ENCODE measurements at regions not wholly inside any gene's neighbourhood (a gene's known extent, or its start where the extent isn't known, plus 50 kb on each side); places are given as distances from the start of the nearest gene placed in this dataset.

DNA sequence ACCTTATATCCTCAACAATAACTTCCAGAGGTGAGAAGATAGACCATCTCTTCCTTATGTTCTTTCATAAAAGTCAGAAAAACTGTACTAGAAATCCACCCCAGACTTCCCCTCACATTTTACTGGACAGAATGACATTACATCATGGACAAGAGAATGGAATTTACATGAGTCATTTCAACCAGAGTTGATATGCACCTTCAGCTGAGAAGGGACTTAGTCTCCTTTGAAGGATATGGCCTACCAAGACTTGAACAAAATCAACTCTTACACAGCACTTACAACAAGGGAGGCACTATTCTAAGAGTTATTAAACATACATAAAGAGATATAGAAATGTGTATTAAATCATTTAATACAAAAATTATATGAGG is 380.0 kb upstream of the DPH6 start:
- Histone ChIP-seq H3K4me1 (no peaks in the 10 kb centered on the region), H3K36me3 (no peaks in the 10 kb centered on the region), H3K27ac (no peak overlapping the region), H3K4me3 (no peak overlapping the region), H3K27me3 (no peaks in the 10 kb centered on the region), H3K9me3 (no peaks in the 10 kb centered on the region)
- intact Hi-C loops (cut with DNase I), result no loop called here
- no peak for DNase-seq
- TF ChIP-seq EP300 (IDR thresholded peaks at IDR 0.05) (no peak), POLR2AphosphoS5 (IDR thresholded peaks at IDR 0.05) (no peak), POLR2A (IDR thresholded peaks at IDR 0.05) (no peak), CTCF (IDR thresholded peaks at IDR 0.05) (no peak)

GRCh38 chr15:35928847-35929246 is 382.9 kb upstream of the DPH6 start:
- no peak overlapping the region for H3K4me3 ChIP-seq
- no peak overlapping the region for H3K27ac ChIP-seq
- no peaks in the 10 kb centered on the region for H3K27me3 ChIP-seq
- no peaks in the 10 kb centered on the region for H3K4me1 ChIP-seq
- no peaks in the 10 kb centered on the region for H3K9me3 ChIP-seq
- H3K36me3 ChIP-seq, result no peaks in the 10 kb centered on the region
- intact Hi-C loops (cut with DNase I), result no loop called here
- no peak for DNase-seq
- TF ChIP-seq POLR2AphosphoS5 (IDR thresholded peaks at IDR 0.05) (no peak), EP300 (IDR thresholded peaks at IDR 0.05) (no peak), POLR2A (IDR thresholded peaks at IDR 0.05) (no peak), CTCF (IDR thresholded peaks at IDR 0.05) (no peak)
- WGBS, 2 donors, result 79 to 86% methylated on average over 2 of the region's 2 CpGs

GRCh38 chr15:35929740-35930444 is 383.9 kb upstream of the DPH6 start:
- no peaks in the 10 kb centered on the region for H3K27me3 ChIP-seq
- DNase-seq, result no peak
- no peaks in the 10 kb centered on the region for H3K9me3 ChIP-seq
- TF ChIP-seq POLR2A (IDR thresholded peaks at IDR 0.05) (no peak), POLR2AphosphoS5 (IDR thresholded peaks at IDR 0.05) (no peak), EP300 (IDR thresholded peaks at IDR 0.05) (no peak), CTCF (IDR thresholded peaks at IDR 0.05) (no peak)
- intact Hi-C loops (cut with DNase I), result no loop called here
- no peaks in the 10 kb centered on the region for H3K4me1 ChIP-seq
- no peak overlapping the region for H3K27ac ChIP-seq
- no peak overlapping the region for H3K4me3 ChIP-seq
- WGBS, 2 donors, result 59 to 64% methylated on average over 4 of the region's 4 CpGs
- H3K36me3 ChIP-seq, result no peaks in the 10 kb centered on the region

DNA sequence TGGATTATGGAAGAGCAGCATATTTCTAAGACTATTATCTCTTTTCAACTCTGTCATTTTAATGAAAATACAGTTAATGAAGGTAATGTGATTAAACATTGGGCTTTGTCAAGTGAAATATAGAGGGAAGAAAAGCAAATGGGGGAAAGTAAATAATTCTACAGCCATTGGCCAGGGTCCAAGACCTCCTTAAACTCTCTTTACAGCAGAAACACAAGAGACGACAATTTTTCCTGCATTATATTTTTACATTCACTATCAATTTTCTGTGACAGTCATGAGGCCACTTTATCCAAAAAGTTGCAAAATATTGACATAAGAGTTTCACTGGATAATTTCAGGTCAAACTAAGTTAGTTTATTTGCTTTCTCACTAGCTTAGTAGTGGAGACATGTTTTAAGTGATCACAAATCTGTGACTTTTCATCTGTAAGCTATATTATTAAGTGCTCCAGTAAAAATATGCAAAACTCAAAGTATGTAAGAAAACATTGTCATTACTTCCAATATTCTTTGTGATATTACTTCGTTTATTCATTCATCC is 385.9 kb upstream of the DPH6 start:
- H3K36me3 ChIP-seq, result no peaks in the 10 kb centered on the region
- H3K27me3 ChIP-seq, result no peaks in the 10 kb centered on the region
- TF ChIP-seq CTCF (IDR thresholded peaks at IDR 0.05) (no peak), POLR2AphosphoS5 (IDR thresholded peaks at IDR 0.05) (no peak), POLR2A (IDR thresholded peaks at IDR 0.05) (no peak), EP300 (IDR thresholded peaks at IDR 0.05) (no peak)
- peaks cover 0 to 8% (median 2%) of the 10 kb centered on the region in 4 donors for H3K4me1 ChIP-seq
- intact Hi-C loops (cut with DNase I), result no loop called here
- no peak overlapping the region for H3K27ac ChIP-seq
- H3K9me3 ChIP-seq, result no peaks in the 10 kb centered on the region
- WGBS, 2 donors, result 41 to 55% methylated on average over 2 of the region's 2 CpGs
- H3K4me3 ChIP-seq, result no peak overlapping the region
- DNase-seq, result no peak

DNA sequence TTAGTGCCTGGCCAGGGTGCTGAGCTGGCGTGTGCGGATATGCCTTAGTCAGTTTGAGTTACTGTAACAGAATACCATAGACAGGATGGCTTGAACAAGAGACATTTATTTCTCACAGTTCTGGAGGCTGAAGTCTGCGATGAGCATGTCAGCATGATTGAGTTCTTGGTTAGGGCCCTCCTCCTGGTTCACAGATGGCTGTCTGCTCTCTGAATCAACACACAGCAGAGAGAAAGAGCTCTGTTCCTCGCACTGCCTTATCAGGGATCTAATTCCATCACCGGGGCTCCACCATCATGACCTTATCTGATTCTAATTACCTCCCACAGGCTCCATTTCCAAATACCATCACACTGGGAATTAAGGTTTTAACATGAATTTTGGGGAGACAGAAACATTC is 386.6 kb upstream of the DPH6 start:
- intact Hi-C loops (cut with DNase I), result no loop called here
- Histone ChIP-seq H3K9me3 (no peaks in the 10 kb centered on the region), H3K4me1 (peaks cover 0 to 15% (median 5%) of the 10 kb centered on the region in 4 donors), H3K36me3 (no peaks in the 10 kb centered on the region), H3K27ac (no peak overlapping the region), H3K4me3 (no peak overlapping the region), H3K27me3 (no peaks in the 10 kb centered on the region)
- no peak for TF ChIP-seq CTCF (IDR thresholded peaks at IDR 0.05)
- no peak for TF ChIP-seq EP300 (IDR thresholded peaks at IDR 0.05)
- TF ChIP-seq POLR2AphosphoS5 (IDR thresholded peaks at IDR 0.05), result no peak
- TF ChIP-seq POLR2A (IDR thresholded peaks at IDR 0.05), result no peak
- no peak for DNase-seq
- 68 to 70% methylated on average over 5 of the region's 5 CpGs for whole genome bisulfite sequencing, 2 donors
